Upper lobe of left lung (tissue), 6 donors: ENCODE measurements at regions not wholly inside any gene's neighbourhood (a gene's known extent, or its start where the extent isn't known, plus 50 kb on each side); places are given as distances from the start of the nearest gene placed in this dataset.

ENCODE experiments used
- ATAC-seq, 2 donors: fragments of 200-7000 bp; cut with Tn5 transposase; one replicate each; pipeline ENCODE4 v1.9.1; 2022; ENCODE audit warnings: mild to moderate bottlenecking in 2 of 2, moderate library complexity in 2 of 2; ENCODE audit not compliant: low FRiP score in 2 of 2
- DNase-seq, 2 donors: peaks; one replicate each; pipeline ENCODE4 v3.0.0-alpha.2; 2019 to 2020
- H3K27ac ChIP-seq, 4 donors: fragments of 200-600 bp; sonication (generic); one replicate each; pipeline ENCODE4 v1.5.1; 2016 to 2019
- H3K27me3 ChIP-seq, 4 donors: fragments of 200-600 bp; sonication (generic); one replicate each; pipeline ENCODE4 v1.5.1; 2017 to 2019
- H3K36me3 ChIP-seq, 4 donors: fragments of 200-600 bp; sonication (generic); one replicate each; pipeline ENCODE4 v1.5.1; 2016 to 2019
- H3K4me1 ChIP-seq, 4 donors: fragments of 200-600 bp; sonication (generic); one replicate each; pipeline ENCODE4 v1.5.1; 2018 to 2019
- H3K4me3 ChIP-seq, 4 donors: fragments of 200-600 bp; sonication (generic); one replicate each; pipeline ENCODE4 v1.5.1; 2017 to 2019; ENCODE audit warnings: mild to moderate bottlenecking in 2 of 4, moderate library complexity in 1 of 4
- H3K9me3 ChIP-seq, 4 donors: fragments of 200-600 bp; sonication (generic); one replicate each; pipeline ENCODE4 v1.5.1; 2018 to 2019
- CTCF ChIP-seq, 6 experiments: fragments of 450-650 bp in 4 of 6; fragments of 200-600 bp in 2 of 6; sonication (generic) in 2 of 6; IDR thresholded peaks; one replicate each; pipeline ENCODE4 v1.5.1; 2016 to 2019; ENCODE audit warnings: antibody characterized with exemption in 6 of 6
- EP300 ChIP-seq, 4 donors: sonication (generic); formaldehyde crosslinking; IDR thresholded peaks; one replicate each; pipeline ENCODE4 v1.5.1; 2017; ENCODE audit warnings: antibody characterized with exemption in 4 of 4, control low read depth in 2 of 4
- POLR2A ChIP-seq, 4 donors: fragments of 450-650 bp; IDR thresholded peaks; one replicate each; pipeline ENCODE4 v1.5.1; 2016 to 2017; ENCODE audit warnings: antibody characterized with exemption in 4 of 4, mild to moderate bottlenecking in 2 of 4
- POLR2AphosphoS5 ChIP-seq, 2 donors: sonication (generic); formaldehyde crosslinking; IDR thresholded peaks; one replicate each; pipeline ENCODE4 v1.5.1; 2017; ENCODE audit warnings: antibody characterized with exemption in 2 of 2
- WGBS, 2 donors: methylation state at CpG; one replicate each; pipeline ENCODE4 v1.1.5; 2017 to 2018; 5-methylcytosine and 5-hydroxymethylcytosine counted together
- donor health status: DM: no; HTN: no; CAD: no; lungs with moderate emphysema.
- donor health status: DM: no; HTN: yes; CAD: no; lungs with severe emphysema.

- Histone ChIP-seq H3K36me3 (no peaks in the 10 kb centered on the region), H3K27me3 (no peaks in the 10 kb centered on the region), H3K9me3 (peaks cover 0 to 4% (median 0%) of the 10 kb centered on the region in 4 donors), H3K4me1 (peaks cover 0 to 3% (median 0%) of the 10 kb centered on the region in 4 donors), H3K27ac (no peak overlapping the region), H3K4me3 (no peak overlapping the region)
- ATAC-seq (no peak), DNase-seq (no peak)
- TF ChIP-seq EP300 (IDR thresholded peaks at IDR 0.05) (no peak), POLR2AphosphoS5 (IDR thresholded peaks at IDR 0.05) (no peak), CTCF (IDR thresholded peaks at IDR 0.05) (no peak), POLR2A (IDR thresholded peaks at IDR 0.05) (no peak)
- 69 to 73% methylated on average over 8 to 9 of the region's 9 CpGs for WGBS, 2 donors
These were observed 202.3 kb upstream of the KLF6 start for GRCh38 chr10:3987143-3987974.

GRCh38 chr10:3986493-3987142 lies 201.6 kb upstream of the KLF6 start:
- ATAC-seq (no peak), DNase-seq (no peak)
- whole genome bisulfite sequencing, 2 donors, result 77 to 83% methylated on average over 10 of the region's 10 CpGs
- TF ChIP-seq POLR2A (IDR thresholded peaks at IDR 0.05), result no peak
- H3K36me3 ChIP-seq, result no peaks in the 10 kb centered on the region
- H3K4me3 ChIP-seq, result no peak overlapping the region
- peaks cover 0 to 3% (median 0%) of the 10 kb centered on the region in 4 donors for H3K4me1 ChIP-seq
- no peaks in the 10 kb centered on the region for H3K27me3 ChIP-seq
- H3K27ac ChIP-seq, result no peak overlapping the region
- H3K9me3 ChIP-seq, result peaks cover 0 to 4% (median 0%) of the 10 kb centered on the region in 4 donors

- DNase-seq (no peak), ATAC-seq (no peak)
- H3K4me1 ChIP-seq, result peaks cover 0 to 3% (median 0%) of the 10 kb centered on the region in 4 donors
These were observed 197.9 kb upstream of the KLF6 start for GRCh38 chr10:3982746-3983442.

GRCh38 chr10:3981300-3981699 lies 196.3 kb upstream of the KLF6 start:
- H3K36me3 ChIP-seq, result no peaks in the 10 kb centered on the region
- no peak for DNase-seq
- WGBS, 2 donors, result 86 to 90% methylated on average over 10 of the region's 10 CpGs
- H3K4me3 ChIP-seq, result no peak overlapping the region
- TF ChIP-seq EP300 (IDR thresholded peaks at IDR 0.05) (no peak), POLR2AphosphoS5 (IDR thresholded peaks at IDR 0.05) (no peak), CTCF (IDR thresholded peaks at IDR 0.05) (no peak), POLR2A (IDR thresholded peaks at IDR 0.05) (no peak)
- no peaks in the 10 kb centered on the region for H3K4me1 ChIP-seq
- peaks cover 0 to 4% (median 0%) of the 10 kb centered on the region in 4 donors for H3K9me3 ChIP-seq
- no peak overlapping the region for H3K27ac ChIP-seq
- no peaks in the 10 kb centered on the region for H3K27me3 ChIP-seq
- no peak for ATAC-seq

More at GRCh38 chr10:3982746-3983442, 197.9 kb upstream of the KLF6 start:
- no peak for TF ChIP-seq CTCF (IDR thresholded peaks at IDR 0.05)
- TF ChIP-seq POLR2A (IDR thresholded peaks at IDR 0.05), result no peak
- no peak for TF ChIP-seq POLR2AphosphoS5 (IDR thresholded peaks at IDR 0.05)
- no peak for TF ChIP-seq EP300 (IDR thresholded peaks at IDR 0.05)
- Histone ChIP-seq H3K27ac (no peak overlapping the region), H3K9me3 (peaks cover 0 to 4% (median 0%) of the 10 kb centered on the region in 4 donors), H3K4me3 (no peak overlapping the region), H3K27me3 (no peaks in the 10 kb centered on the region), H3K36me3 (no peaks in the 10 kb centered on the region)

- Histone ChIP-seq H3K27me3 (no peaks in the 10 kb centered on the region), H3K27ac (no peak overlapping the region), H3K36me3 (no peaks in the 10 kb centered on the region), H3K4me1 (no peaks in the 10 kb centered on the region), H3K9me3 (peaks cover 0 to 4% (median 0%) of the 10 kb centered on the region in 4 donors), H3K4me3 (no peak overlapping the region)
- WGBS, 2 donors, result 73 to 76% methylated on average over 1 of the region's 1 CpG
- DNase-seq, result no peak
- ATAC-seq, result no peak
- TF ChIP-seq POLR2AphosphoS5 (IDR thresholded peaks at IDR 0.05) (no peak), EP300 (IDR thresholded peaks at IDR 0.05) (no peak), CTCF (IDR thresholded peaks at IDR 0.05) (no peak), POLR2A (IDR thresholded peaks at IDR 0.05) (no peak)
These were observed 195.7 kb upstream of the KLF6 start for GRCh38 chr10:3980660-3981059.
